HG02970 (cell line): ENCODE measurements at regions not wholly inside any gene's neighbourhood (a gene's known extent, or its start where the extent isn't known, plus 50 kb on each side); places are given as distances from the start of the nearest gene placed in this dataset.
"Not testable (repeated sequence)": the region's sequence is repeated elsewhere in the genome, so short reads cannot be mapped to it uniquely, and the experiment has no call there.

ENCODE experiments used
- ATAC-seq: cut with Tn5 transposase; IDR thresholded peaks from one replicate; pipeline ENCODE4 v1.9.1; 2021; ENCODE audit warnings: mild to moderate bottlenecking, moderate library complexity, moderate number of reproducible peaks; ENCODE audit not compliant: unreplicated experiment, low FRiP score

GRCh38 chr2:176931588-176932563 lies 280.7 kb upstream of the HNRNPA3 start:
- peak; percentile 99 for ATAC-seq

GRCh38 chr2:176934131-176934530 lies 278.5 kb upstream of the HNRNPA3 start:
- no peak for ATAC-seq

- ATAC-seq, result no peak
Measured at GRCh38 chr2:176934869-176935415, 277.7 kb upstream of the HNRNPA3 start.

GRCh38 chr2:176935543-176936102 lies 277.0 kb upstream of the HNRNPA3 start:
- ATAC-seq, result no peak

- ATAC-seq, result no peak
Measured at GRCh38 chr2:176936410-176936809, 276.2 kb upstream of the HNRNPA3 start.

GRCh38 chr2:176944998-176945397 lies 267.6 kb upstream of the HNRNPA3 start:
- no peak for ATAC-seq

GRCh38 chr2:176947754-176948153 lies 264.8 kb upstream of the HNRNPA3 start:
- no peak for ATAC-seq

- not testable (repeated sequence) for ATAC-seq
Measured at GRCh38 chr2:176951218-176951617, 261.4 kb upstream of the HNRNPA3 start.

GRCh38 chr2:176956791-176957190 lies 255.8 kb upstream of the HNRNPA3 start:
- no peak for ATAC-seq

GRCh38 chr2:176959614-176960013 lies 253.0 kb upstream of the HNRNPA3 start:
- no peak for ATAC-seq

- ATAC-seq, result no peak
Measured at GRCh38 chr2:176960061-176960460, 252.5 kb upstream of the HNRNPA3 start.

GRCh38 chr2:176960736-176961520 lies 251.7 kb upstream of the HNRNPA3 start:
- no peak for ATAC-seq

GRCh38 chr2:176961775-176962619 lies 250.6 kb upstream of the HNRNPA3 start:
- ATAC-seq, result no peak

- ATAC-seq, result no peak
Measured at GRCh38 chr2:176963568-176964287, 248.9 kb upstream of the HNRNPA3 start.

- ATAC-seq, result no peak
Measured at GRCh38 chr2:176967911-176968450, 244.6 kb upstream of the HNRNPA3 start.

GRCh38 chr2:176969642-176970359 lies 242.8 kb upstream of the HNRNPA3 start:
- no peak for ATAC-seq

- no peak for ATAC-seq
Measured at GRCh38 chr2:176976736-176977685, 235.6 kb upstream of the HNRNPA3 start.
